Activated CD8-positive, alpha-beta T cell treated with anti-CD3 and anti-CD28 coated beads for 36 hours (primary cell): ENCODE measurements at regions not wholly inside any gene's neighbourhood (a gene's known extent, or its start where the extent isn't known, plus 50 kb on each side); places are given as distances from the start of the nearest gene placed in this dataset.

ENCODE experiments used
- ATAC-seq: fragments of 200-7000 bp; cut with Tn5 transposase; one replicate; pipeline ENCODE4 v1.10.0; 2021; ENCODE audit warnings: mild to moderate bottlenecking, moderate library complexity
- CTCF ChIA-PET: fragments of 350-600 bp; sonication (Branson Sonifier 250); formaldehyde crosslinking; loops from one replicate; lab custom pipeline; 2021; ENCODE audit warnings: antibody characterized with exemption; lab: Charles Lee
- POLR2A ChIA-PET: fragments of 350-600 bp; sonication (Branson Sonifier 250); formaldehyde crosslinking; loops from one replicate; lab custom pipeline; 2021; ENCODE audit warnings: antibody characterized with exemption; lab: Charles Lee
- DNase-seq: peaks from one replicate; pipeline ENCODE4 v3.0.0-alpha.2; 2020
- H3K27ac Mint-ChIP-seq: one replicate; pipeline ENCODE4 v1.8.0; 2021; ENCODE audit warnings: mild to moderate bottlenecking, mixed read lengths
- H3K27me3 Mint-ChIP-seq: one replicate; pipeline ENCODE4 v1.8.0; 2021; ENCODE audit warnings: mixed read lengths
- H3K36me3 Mint-ChIP-seq: one replicate; pipeline ENCODE4 v1.8.0; 2021; ENCODE audit warnings: low read depth, mixed read lengths
- H3K4me1 Mint-ChIP-seq: one replicate; pipeline ENCODE4 v1.8.0; 2021; ENCODE audit warnings: low read depth, mixed read lengths
- H3K4me3 Mint-ChIP-seq: one replicate; pipeline ENCODE4 v1.8.0; 2021; ENCODE audit warnings: mild to moderate bottlenecking, moderate library complexity, mixed read lengths
- H3K9me3 Mint-ChIP-seq: one replicate; pipeline ENCODE4 v1.8.0; 2021; ENCODE audit warnings: mixed read lengths
- intact Hi-C: fragments of 100-400 bp; cut with micrococcal nuclease; formaldehyde crosslinking; loops from one replicate; pipeline ENCODE4 v1.10.0; 2022
- TF ChIP-seq, protein P1 (sequence below): fragments of 200-600 bp; IDR thresholded peaks from one replicate; pipeline ENCODE4 v1.8.0; 2022; ENCODE audit warnings: antibody characterized with exemption, mild to moderate bottlenecking

- ATAC-seq (no peak), DNase-seq (no peak)
- TF ChIP-seq, protein P1, sequence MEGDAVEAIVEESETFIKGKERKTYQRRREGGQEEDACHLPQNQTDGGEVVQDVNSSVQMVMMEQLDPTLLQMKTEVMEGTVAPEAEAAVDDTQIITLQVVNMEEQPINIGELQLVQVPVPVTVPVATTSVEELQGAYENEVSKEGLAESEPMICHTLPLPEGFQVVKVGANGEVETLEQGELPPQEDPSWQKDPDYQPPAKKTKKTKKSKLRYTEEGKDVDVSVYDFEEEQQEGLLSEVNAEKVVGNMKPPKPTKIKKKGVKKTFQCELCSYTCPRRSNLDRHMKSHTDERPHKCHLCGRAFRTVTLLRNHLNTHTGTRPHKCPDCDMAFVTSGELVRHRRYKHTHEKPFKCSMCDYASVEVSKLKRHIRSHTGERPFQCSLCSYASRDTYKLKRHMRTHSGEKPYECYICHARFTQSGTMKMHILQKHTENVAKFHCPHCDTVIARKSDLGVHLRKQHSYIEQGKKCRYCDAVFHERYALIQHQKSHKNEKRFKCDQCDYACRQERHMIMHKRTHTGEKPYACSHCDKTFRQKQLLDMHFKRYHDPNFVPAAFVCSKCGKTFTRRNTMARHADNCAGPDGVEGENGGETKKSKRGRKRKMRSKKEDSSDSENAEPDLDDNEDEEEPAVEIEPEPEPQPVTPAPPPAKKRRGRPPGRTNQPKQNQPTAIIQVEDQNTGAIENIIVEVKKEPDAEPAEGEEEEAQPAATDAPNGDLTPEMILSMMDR: no peak
- no peaks in the 10 kb centered on the region for H3K9me3 Mint-ChIP-seq
- CTCF ChIA-PET: no interaction called here
- peaks cover 4% of the 10 kb centered on the region for H3K27me3 Mint-ChIP-seq
- H3K36me3 Mint-ChIP-seq: no peaks in the 10 kb centered on the region
- H3K4me1 Mint-ChIP-seq: no peaks in the 10 kb centered on the region
- no peak overlapping the region for H3K27ac Mint-ChIP-seq
- intact Hi-C loops: no loop called here
- no peak overlapping the region for H3K4me3 Mint-ChIP-seq
- POLR2A ChIA-PET: no interaction called here
These were observed 391.0 kb upstream of the NRP1 start for GRCh38 chr10:33725430-33725829.

GRCh38 chr10:33723181-33723580 lies 388.7 kb upstream of the NRP1 start:
- Mint-ChIP-seq H3K4me3 (no peak overlapping the region), H3K36me3 (no peaks in the 10 kb centered on the region), H3K27me3 (peaks cover 1% of the 10 kb centered on the region), H3K9me3 (no peaks in the 10 kb centered on the region), H3K4me1 (no peaks in the 10 kb centered on the region), H3K27ac (no peak overlapping the region)
- TF ChIP-seq, protein P1: no peak
- ATAC-seq (no peak), DNase-seq (no peak)
- ChIA-PET POLR2A (no interaction called here), CTCF (no interaction called here)
- intact Hi-C loops: no loop called here

GRCh38 chr10:33722067-33722466 lies 387.6 kb upstream of the NRP1 start:
- Mint-ChIP-seq H3K9me3 (no peaks in the 10 kb centered on the region), H3K36me3 (no peaks in the 10 kb centered on the region), H3K4me3 (no peak overlapping the region), H3K27me3 (peaks cover 1% of the 10 kb centered on the region), H3K4me1 (no peaks in the 10 kb centered on the region), H3K27ac (no peak overlapping the region)
- ATAC-seq (no peak), DNase-seq (no peak)
- ChIA-PET POLR2A (no interaction called here), CTCF (no interaction called here)
- TF ChIP-seq, protein P1: no peak
- intact Hi-C loops: no loop called here

DNA sequence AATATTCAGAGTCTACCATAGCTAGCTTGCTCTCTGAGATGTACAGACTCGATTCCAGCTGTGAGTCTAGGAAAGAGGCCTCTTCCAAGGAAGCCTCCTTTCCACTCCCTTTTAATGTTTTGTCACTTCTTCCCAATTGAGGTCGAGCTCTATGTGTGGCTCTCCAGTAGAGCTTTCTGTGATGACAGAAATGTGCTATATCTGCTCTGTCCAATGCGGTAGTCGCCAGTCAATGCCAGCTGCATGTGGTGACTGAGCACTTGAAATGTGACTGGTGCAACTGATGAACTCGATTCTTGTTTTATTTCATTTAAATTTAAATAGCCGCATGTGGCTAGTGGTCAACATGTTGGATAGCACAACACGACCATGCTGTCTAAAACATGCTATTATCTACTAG lies 387.0 kb upstream of the NRP1 start:
- POLR2A ChIA-PET: no interaction called here
- TF ChIP-seq, protein P1: no peak
- DNase-seq (no peak), ATAC-seq (no peak)
- CTCF ChIA-PET: no interaction called here
- no peaks in the 10 kb centered on the region for H3K27me3 Mint-ChIP-seq
- H3K4me3 Mint-ChIP-seq: no peak overlapping the region
- no peak overlapping the region for H3K27ac Mint-ChIP-seq
- H3K9me3 Mint-ChIP-seq: no peaks in the 10 kb centered on the region
- H3K4me1 Mint-ChIP-seq: no peaks in the 10 kb centered on the region
- no peaks in the 10 kb centered on the region for H3K36me3 Mint-ChIP-seq
- intact Hi-C loops: no loop called here

DNA sequence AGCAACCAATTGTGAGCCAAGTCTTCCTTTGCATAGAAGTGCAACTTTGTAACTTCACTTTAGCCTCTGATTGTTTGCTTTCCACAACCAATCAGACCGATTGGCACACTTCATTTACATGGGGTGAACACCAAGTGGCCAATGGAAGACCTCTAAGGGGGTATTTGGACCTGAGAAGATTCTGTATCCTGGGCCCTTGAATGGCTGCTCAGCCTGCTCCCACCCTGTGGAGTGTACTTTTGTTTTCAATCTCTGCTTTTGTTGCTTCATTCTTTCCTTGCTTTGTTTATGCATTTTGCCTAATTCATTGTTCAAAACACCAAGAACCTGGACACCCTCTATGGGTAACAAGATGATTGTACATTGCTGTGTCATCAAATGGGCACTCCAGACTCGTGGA lies 385.7 kb upstream of the NRP1 start:
- no peaks in the 10 kb centered on the region for H3K9me3 Mint-ChIP-seq
- ATAC-seq (no peak), DNase-seq (no peak)
- H3K4me1 Mint-ChIP-seq: no peaks in the 10 kb centered on the region
- ChIA-PET CTCF (no interaction called here), POLR2A (no interaction called here)
- no peaks in the 10 kb centered on the region for H3K36me3 Mint-ChIP-seq
- intact Hi-C loops: no loop called here
- H3K27me3 Mint-ChIP-seq: no peaks in the 10 kb centered on the region
- H3K27ac Mint-ChIP-seq: no peak overlapping the region
- TF ChIP-seq, protein P1: no peak
- H3K4me3 Mint-ChIP-seq: no peak overlapping the region
